RKO (cell line): ENCODE measurements at regions not wholly inside any gene's neighbourhood (a gene's known extent, or its start where the extent isn't known, plus 50 kb on each side); places are given as distances from the start of the nearest gene placed in this dataset.

Experiments
- DNase-seq: peaks from one replicate; pipeline ENCODE4 v3.0.0-alpha.2; 2016; ENCODE audit warnings: low spot score

- DNase-seq = no peak
These were observed 61.8 kb upstream of the PLEKHG1 start for GRCh38 chr6:150537893-150538292.

GRCh38 chr6:150539111-150539510 is 60.6 kb upstream of the PLEKHG1 start:
- DNase-seq = no peak

- DNase-seq = no peak
These were observed 60.1 kb upstream of the PLEKHG1 start for GRCh38 chr6:150539568-150539967.

GRCh38 chr6:150541576-150541975 is 58.1 kb upstream of the PLEKHG1 start:
- no peak for DNase-seq

- DNase-seq = no peak
These were observed 56.5 kb upstream of the PLEKHG1 start for GRCh38 chr6:150543178-150543577.

GRCh38 chr6:150544793-150545192 is 54.9 kb upstream of the PLEKHG1 start:
- no peak for DNase-seq

GRCh38 chr6:150546457-150546856 is 53.2 kb upstream of the PLEKHG1 start:
- DNase-seq = no peak

- no peak for DNase-seq
These were observed 52.0 kb upstream of the PLEKHG1 start for GRCh38 chr6:150547502-150548222.

GRCh38 chr6:150548330-150548729 is 51.4 kb upstream of the PLEKHG1 start:
- DNase-seq = no peak

GRCh38 chr6:150549007-150549406 is 50.7 kb upstream of the PLEKHG1 start:
- DNase-seq = no peak

- no peak for DNase-seq
These were observed 50.0 kb upstream of the PLEKHG1 start for GRCh38 chr6:150549674-150550101.
